ENCODE measurements at regions not wholly inside any gene's neighbourhood (a gene's known extent, or its start where the extent isn't known, plus 50 kb on each side); places are given as distances from the start of the nearest gene placed in this dataset.
"Not testable (repeated sequence)": the region's sequence is repeated elsewhere in the genome, so short reads cannot be mapped to it uniquely, and the experiment has no call there.

GRCh38 chr4:134698831-134699230 is 497.2 kb upstream of the PABPC4L start:
- TF ChIP-seq CTCF (conservative IDR thresholded peaks at IDR 0.05); ZFX (IDR thresholded peaks at IDR 0.05): not testable (repeated sequence)
